ENCODE measurements at regions not wholly inside any gene's neighbourhood (a gene's known extent, or its start where the extent isn't known, plus 50 kb on each side); places are given as distances from the start of the nearest gene placed in this dataset.
A peak's percentile ranks its signal among the peaks of the same experiment; 100 is the strongest.
"Not testable (repeated sequence)": the region's sequence is repeated elsewhere in the genome, so short reads cannot be mapped to it uniquely, and the experiment has no call there.

DNA sequence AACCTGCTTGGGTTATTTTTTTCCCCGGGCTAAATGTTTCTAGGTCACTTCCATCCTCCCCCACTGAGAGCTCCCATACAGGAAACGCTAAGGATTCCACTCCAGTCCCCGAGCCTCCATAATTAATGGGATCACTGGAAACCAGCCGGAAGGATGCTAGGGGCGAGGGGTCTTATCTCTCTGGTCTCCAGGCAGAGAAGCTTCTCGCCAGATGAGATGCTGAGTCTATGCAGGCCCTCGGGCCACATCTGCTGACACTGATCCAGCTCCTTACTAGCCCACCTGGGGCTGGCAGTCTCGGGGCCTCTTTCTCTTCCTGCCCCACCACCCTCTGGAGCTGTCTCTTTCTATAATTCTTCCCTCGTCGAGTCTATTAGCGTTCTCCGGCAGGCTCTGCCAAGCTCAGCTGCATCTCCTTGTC is 125.9 kb upstream of the SYT13 start:
- Histone ChIP-seq H3K27me3 (peaks cover 42% of the 10 kb centered on the region), H3K9me3 (replicated peaks) (no peaks in the 10 kb centered on the region), H3K4me3 (no peak overlapping the region), H3K36me3 (no peaks in the 10 kb centered on the region), H3K27ac (no peak overlapping the region), H3K4me1 (no peaks in the 10 kb centered on the region)
- DNase-seq = no peak

DNA sequence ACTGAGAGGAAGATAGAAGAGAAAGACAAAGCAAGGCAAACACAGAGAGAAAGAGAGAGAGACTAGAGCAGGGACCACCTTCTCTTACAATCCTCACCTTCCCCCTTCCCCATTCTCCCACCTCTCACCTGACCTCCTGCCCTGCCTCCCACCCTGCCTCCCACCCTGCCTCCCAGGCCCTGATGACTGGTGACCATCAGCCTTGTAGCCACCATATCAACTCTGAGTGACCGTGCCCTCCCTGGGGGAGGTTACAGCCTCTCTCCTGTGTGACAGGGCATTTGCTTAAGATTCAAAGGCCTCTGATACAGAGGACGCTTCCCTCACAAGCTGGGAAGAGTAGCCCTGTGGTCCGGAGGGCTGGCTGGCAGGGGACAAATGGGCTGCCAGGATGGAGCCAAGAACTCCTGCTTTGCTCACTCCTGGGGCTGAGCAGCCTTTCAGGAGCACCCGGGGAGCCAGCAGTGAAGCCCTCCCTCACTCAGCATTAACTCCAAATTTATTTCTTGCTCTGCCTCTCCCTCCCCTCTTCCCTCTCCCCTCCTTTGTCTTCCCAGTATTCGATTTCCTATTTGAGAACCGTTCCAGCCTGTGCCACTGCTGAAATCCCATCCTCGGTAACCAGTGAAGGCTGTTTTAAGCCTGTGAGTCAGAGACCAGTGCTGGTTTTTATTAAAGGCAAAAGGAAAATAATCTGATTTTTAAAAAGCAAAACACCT is 125.2 kb upstream of the SYT13 start:
- peaks cover 42% of the 10 kb centered on the region for H3K27me3 ChIP-seq
- H3K36me3 ChIP-seq = no peaks in the 10 kb centered on the region
- no peak for DNase-seq
- H3K27ac ChIP-seq = no peak overlapping the region
- no peaks in the 10 kb centered on the region for H3K9me3 ChIP-seq (replicated peaks)
- no peak overlapping the region for H3K4me3 ChIP-seq
- H3K4me1 ChIP-seq = no peaks in the 10 kb centered on the region

DNA sequence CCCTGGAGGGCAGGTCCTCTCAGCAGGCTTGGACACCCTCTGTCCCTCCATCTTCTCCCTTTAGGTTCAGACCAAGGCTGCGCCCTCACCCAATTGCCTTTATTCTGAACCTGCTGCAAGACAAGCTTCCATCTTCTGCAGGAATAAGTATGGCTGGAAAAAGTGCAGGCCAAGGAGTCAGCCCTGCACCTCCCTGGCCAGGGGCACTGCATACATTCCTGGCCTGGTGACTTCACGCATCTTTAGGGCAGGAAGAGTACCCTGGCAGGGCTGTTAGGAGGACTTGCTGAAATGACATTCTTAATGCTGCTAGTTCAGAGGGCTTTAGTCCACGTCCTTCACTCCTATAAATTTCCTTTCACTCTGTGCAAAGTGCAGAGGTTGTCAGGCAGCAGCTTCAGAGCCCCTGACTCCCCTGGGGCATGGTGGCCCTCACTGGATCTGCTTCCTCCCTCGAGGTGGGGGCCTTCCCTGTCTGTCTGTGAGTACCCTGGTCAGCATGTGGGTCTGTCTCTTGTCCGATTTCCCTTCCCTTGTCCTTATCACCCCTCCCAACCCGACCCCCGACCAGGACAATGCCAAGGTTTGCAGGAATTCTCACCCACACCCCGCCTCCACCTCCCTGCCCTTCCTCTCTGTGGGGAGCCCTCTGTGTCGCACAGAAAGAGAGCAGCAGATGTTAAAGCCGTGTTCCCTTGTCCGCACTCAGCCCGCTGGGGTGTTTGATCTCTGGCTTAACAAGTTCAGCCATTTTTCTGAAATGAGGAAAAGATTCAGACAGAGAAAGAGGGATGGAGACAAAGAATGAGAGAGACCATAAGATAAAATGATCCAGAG is 124.5 kb upstream of the SYT13 start:
- Histone ChIP-seq H3K27ac (no peak overlapping the region), H3K4me3 (no peak overlapping the region), H3K9me3 (replicated peaks) (no peaks in the 10 kb centered on the region), H3K27me3 (peaks cover 42% of the 10 kb centered on the region), H3K36me3 (no peaks in the 10 kb centered on the region), H3K4me1 (no peaks in the 10 kb centered on the region)
- no peak for DNase-seq

DNA sequence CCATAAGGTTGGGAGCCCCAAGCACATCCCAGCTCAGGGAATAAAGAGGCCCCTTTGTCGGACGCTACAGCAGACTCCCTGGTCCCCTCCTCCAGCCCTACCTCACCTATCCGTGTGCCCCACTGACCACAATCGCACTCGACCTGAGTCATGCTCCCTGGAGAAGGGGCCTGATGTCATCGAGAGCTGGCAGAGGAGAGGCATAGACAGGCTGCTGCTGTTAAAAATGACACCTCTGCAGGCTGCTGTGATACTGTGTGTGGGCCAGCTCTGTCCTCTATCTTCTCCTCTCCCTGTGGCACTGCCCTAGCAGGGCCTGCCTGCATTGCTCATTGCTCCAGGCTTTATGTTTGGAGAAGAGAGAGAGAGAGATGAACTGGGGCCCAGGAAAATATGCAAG is 123.4 kb upstream of the SYT13 start:
- no peak for DNase-seq

DNA sequence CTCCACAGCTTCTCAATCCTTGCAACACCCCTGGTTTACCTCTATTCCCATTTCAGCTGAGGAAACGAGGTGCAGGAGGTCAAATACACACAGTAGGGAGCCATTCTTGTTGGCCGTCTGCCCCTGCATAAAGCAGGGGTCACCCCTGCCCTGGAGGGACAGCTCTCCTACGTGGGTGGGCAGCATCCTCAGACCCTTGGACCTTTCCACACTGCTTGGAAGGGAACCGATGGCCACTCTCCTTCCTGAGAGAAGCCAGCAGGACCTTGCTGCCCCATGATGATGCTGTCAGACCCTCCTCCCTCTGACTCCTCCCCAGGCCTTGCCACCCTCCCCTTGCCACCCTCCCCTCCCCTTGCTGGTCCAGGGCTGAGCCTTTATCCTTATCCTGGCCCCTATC is 121.1 kb upstream of the SYT13 start:
- H3K27ac ChIP-seq = no peak overlapping the region
- DNase-seq = no peak
- no peak overlapping the region for H3K4me3 ChIP-seq

More for the DNA sequence above, 123.4 kb upstream of the SYT13 start:
- no peaks in the 10 kb centered on the region for H3K9me3 ChIP-seq (replicated peaks)
- no peaks in the 10 kb centered on the region for H3K4me1 ChIP-seq
- H3K27ac ChIP-seq = no peak overlapping the region
- H3K27me3 ChIP-seq = peaks cover 42% of the 10 kb centered on the region
- no peaks in the 10 kb centered on the region for H3K36me3 ChIP-seq
- H3K4me3 ChIP-seq = no peak overlapping the region

DNA sequence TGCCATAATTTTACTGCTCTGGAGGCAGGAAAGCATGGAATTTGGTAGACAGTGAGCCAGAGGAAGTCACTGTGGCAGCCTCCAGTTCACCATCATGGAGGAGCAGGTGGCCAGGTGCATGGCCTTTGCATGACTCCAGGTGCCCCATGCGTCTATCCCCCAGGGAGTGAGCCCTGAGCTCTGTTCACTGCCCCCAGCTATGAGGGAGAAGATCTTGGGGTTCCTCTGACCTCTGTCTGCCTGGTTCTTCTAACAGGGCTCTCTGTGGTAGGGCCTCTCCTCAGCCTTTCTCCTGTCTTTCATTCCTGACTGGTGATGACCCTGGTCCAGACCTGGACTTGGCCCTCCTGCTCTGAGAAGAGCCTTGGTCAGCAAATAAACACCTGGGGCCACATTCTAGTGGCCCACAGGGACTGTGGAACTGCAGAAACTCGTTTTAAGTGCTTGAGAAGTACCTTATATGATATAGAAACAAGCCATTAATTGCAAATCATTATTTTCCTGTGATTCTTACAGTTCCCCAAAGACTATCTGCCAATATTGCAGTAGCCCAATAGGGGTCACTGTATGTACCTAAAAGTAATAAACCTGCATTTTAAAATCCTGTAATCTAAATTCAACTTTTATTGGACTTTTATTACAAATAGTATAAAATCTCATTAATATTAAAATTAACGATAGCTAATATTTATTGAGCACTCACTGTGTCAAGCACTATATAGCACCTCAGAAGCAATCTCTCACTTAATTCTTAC is 120.0 kb upstream of the SYT13 start:
- H3K9me3 ChIP-seq (replicated peaks) = no peaks in the 10 kb centered on the region
- no peak overlapping the region for H3K27ac ChIP-seq
- no peak for DNase-seq
- H3K4me3 ChIP-seq = no peak overlapping the region
- H3K36me3 ChIP-seq = no peaks in the 10 kb centered on the region
- H3K4me1 ChIP-seq = no peaks in the 10 kb centered on the region
- peaks cover 35% of the 10 kb centered on the region for H3K27me3 ChIP-seq

More for the DNA sequence above, 121.1 kb upstream of the SYT13 start:
- Histone ChIP-seq H3K27me3 (peaks cover 34% of the 10 kb centered on the region), H3K9me3 (replicated peaks) (no peaks in the 10 kb centered on the region), H3K36me3 (no peaks in the 10 kb centered on the region), H3K4me1 (no peaks in the 10 kb centered on the region)

DNA sequence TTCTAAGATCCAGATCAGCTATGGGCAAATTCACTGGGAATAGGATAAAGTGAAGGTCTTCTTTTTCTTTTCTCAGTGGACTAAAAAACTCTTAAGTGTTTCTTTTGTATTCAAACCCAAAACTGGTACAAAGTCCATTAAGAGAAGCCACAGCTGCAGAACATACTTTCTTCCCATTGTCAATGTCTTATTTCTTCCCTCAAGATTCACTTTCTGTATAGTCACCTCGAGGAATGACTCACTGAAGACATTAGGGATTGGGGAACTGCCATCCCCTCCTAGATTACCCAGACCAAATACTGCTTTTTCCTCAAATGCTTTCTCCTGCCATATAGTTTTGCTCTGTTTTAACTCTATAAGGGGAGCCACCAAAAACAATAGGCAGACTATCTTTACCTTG is 117.4 kb upstream of the SYT13 start:
- H3K4me1 ChIP-seq; H3K9me3 ChIP-seq (replicated peaks); DNase-seq; H3K27ac ChIP-seq; H3K4me3 ChIP-seq; H3K36me3 ChIP-seq: not testable (repeated sequence)
- peaks cover 19% of the 10 kb centered on the region for H3K27me3 ChIP-seq

DNA sequence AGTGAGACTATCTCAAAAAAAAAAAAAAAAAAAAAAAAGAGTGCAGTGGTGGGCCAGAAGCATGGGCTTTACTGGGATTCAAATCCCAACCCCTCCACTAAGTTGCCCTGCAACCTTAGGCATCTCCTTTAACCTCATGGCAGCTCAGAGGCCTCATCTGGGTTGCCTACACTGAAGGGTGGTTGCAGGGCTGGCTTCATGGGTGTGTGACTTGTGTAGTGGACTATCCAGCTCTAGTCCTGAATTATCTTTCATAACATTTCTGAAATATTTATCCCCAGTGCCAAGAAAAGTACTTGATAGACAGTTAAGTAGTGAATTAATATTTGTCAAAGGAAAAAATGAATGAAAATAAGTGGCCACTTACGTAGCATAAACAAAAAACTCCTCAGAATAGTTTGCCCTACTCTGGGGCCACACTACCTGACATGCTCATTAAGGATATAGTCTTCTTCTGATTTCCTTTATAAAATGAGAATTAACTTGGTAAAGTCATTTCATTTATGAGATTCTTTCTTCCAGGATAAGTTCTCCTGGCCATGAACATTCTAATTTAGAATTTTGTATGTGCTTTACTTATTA is 116.0 kb upstream of the SYT13 start:
- DNase-seq = no peak
- H3K9me3 ChIP-seq (replicated peaks) = no peaks in the 10 kb centered on the region
- H3K27ac ChIP-seq = no peak overlapping the region
- no peaks in the 10 kb centered on the region for H3K36me3 ChIP-seq
- H3K27me3 ChIP-seq = peaks cover 19% of the 10 kb centered on the region; the same call in 1 of the 2 replicates
- no peak overlapping the region for H3K4me3 ChIP-seq
- H3K4me1 ChIP-seq = no peaks in the 10 kb centered on the region

DNA sequence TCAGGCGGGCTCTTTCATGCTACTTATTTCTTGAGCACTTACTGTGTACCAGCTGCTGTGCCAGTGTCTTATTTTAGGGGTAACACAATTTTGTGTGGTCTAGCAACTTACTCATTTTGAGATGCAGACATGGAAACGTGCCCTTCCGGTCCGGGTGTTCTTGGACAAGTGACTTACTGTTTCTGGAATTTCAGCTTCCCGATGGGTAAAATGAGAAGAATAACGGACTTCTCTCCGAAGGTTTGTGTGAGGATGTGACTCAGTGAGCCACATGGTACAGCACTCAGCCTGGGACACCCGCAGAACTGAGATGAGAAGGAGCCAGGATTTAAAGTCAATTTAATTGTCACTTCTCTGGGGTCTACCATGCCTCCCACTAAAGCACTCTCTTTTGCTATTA is 114.5 kb upstream of the SYT13 start:
- no peaks in the 10 kb centered on the region for H3K4me1 ChIP-seq
- no peaks in the 10 kb centered on the region for H3K36me3 ChIP-seq
- DNase-seq = peak in 1 of 2 experiments; percentile 14
- H3K4me3 ChIP-seq = no peak overlapping the region
- H3K27me3 ChIP-seq = peaks cover 23% of the 10 kb centered on the region; the same call in 1 of the 2 replicates
- H3K9me3 ChIP-seq (replicated peaks) = no peaks in the 10 kb centered on the region
- H3K27ac ChIP-seq = no peak overlapping the region

DNA sequence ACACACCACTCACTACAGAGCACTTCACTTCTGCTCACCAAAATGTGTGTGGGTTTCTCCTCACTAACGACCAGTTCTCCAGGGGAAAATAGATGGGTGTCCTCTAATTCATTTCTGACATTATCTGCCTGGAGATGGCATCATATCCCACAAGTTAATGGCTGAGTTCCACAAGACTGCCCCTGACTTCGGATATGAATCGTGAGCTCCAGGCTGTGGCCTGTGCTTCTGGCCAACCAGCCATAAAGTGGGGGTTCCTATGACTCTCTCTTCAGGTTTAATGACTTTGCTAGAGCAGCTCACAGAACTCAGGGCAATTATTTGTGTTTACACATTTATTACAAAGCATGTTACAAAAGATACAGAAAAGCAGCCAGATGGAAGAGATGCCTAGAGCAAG is 113.0 kb upstream of the SYT13 start:
- Histone ChIP-seq H3K4me1 (no peaks in the 10 kb centered on the region), H3K27ac (no peak overlapping the region), H3K27me3 (peaks cover 36% of the 10 kb centered on the region), H3K36me3 (no peaks in the 10 kb centered on the region), H3K4me3 (no peak overlapping the region), H3K9me3 (replicated peaks) (no peaks in the 10 kb centered on the region)
- no peak for DNase-seq

DNA sequence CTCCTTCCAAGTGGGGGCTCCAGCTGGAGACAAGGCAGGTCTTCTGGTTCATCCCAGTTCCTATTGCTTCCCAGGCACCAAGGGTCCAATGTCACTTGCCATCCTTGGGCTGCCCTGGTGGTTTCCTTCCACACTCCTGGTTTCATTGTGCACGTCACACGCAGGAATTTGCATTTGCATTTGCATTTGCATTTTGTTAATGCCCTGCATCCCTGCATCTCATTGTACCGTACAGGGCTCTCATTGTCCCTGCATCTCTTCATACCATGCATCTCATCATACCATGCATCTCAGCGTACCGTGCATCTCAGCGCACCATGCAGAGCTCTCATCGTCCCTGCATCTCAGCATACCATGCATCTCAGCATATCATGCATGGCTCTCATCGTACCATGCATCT is 112.2 kb upstream of the SYT13 start:
- Histone ChIP-seq H3K4me3 (no peak overlapping the region), H3K27me3 (peaks cover 44% of the 10 kb centered on the region), H3K9me3 (replicated peaks) (no peaks in the 10 kb centered on the region), H3K27ac (no peak overlapping the region), H3K4me1 (no peaks in the 10 kb centered on the region), H3K36me3 (no peaks in the 10 kb centered on the region)
- no peak for DNase-seq

DNA sequence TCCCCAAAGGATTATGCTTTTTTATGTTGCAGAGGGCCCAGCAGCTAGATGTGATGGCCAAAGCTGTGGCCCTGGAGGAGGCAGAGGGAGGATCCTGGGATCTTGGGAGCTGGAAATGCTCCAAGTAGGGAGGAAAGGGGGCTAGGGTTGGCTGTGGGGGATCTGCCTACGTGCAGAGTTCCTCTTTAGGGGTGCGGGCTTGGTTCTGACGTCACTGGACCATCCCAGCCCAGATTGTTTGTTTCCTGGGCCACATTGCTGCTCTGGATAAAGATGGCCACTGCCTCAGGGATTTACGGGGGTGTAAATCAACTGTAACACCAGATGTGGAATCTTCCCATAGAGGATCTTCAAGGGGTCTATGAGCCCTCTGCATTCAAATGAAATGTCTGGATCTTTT is 110.3 kb upstream of the SYT13 start:
- peaks cover 58% of the 10 kb centered on the region for H3K27me3 ChIP-seq
- H3K4me3 ChIP-seq = no peak overlapping the region
- H3K27ac ChIP-seq = no peak overlapping the region
- no peaks in the 10 kb centered on the region for H3K9me3 ChIP-seq (replicated peaks)
- no peaks in the 10 kb centered on the region for H3K4me1 ChIP-seq
- no peak for DNase-seq
- H3K36me3 ChIP-seq = no peaks in the 10 kb centered on the region

DNA sequence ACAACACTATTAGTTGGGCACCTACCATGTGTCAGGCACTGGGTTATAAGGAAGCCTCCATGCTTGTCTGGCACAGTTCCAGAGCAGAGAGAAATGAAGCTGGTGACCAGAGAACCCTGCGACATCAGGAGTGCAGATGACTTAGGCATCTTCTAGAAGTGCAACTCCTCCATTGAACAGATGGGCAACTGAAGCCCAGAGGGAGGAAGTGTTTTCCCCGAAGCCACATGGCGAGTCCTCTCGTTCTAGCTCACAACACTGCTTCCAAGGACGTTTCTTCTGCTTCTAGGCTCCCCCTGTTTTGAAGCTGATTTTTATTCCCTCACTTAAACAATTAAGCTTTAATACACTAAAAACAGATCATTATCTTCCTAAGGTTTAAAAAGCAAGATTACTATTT is 109.8 kb upstream of the SYT13 start:
- no peaks in the 10 kb centered on the region for H3K4me1 ChIP-seq
- H3K27ac ChIP-seq = no peak overlapping the region
- DNase-seq = no peak
- H3K36me3 ChIP-seq = no peaks in the 10 kb centered on the region
- no peaks in the 10 kb centered on the region for H3K9me3 ChIP-seq (replicated peaks)
- H3K4me3 ChIP-seq = no peak overlapping the region
- H3K27me3 ChIP-seq = peaks cover 62% of the 10 kb centered on the region

DNA sequence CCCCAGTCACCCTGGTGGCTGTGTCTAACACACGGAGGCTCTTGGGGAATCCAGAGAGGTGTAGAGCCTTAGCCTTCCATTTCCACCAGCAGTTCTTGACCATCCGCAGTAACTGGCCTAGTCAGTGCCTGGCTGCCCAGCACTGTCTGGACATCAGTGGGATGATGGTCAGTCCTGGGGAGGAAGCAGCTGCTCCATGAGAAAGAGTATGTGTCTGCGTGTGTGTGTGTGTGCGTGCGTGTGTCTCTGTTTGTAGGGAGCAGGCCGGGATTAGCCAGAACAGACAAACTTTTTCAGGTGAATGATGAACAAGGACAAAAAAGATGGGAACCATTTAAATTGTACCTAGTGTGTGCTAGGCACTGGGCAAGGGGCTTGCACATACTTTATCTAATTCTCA is 109.3 kb upstream of the SYT13 start:
- no peaks in the 10 kb centered on the region for H3K4me1 ChIP-seq
- H3K36me3 ChIP-seq = no peaks in the 10 kb centered on the region
- DNase-seq = no peak
- no peak overlapping the region for H3K4me3 ChIP-seq
- H3K27me3 ChIP-seq = peaks cover 66% of the 10 kb centered on the region
- no peak overlapping the region for H3K27ac ChIP-seq
- H3K9me3 ChIP-seq (replicated peaks) = no peaks in the 10 kb centered on the region
